ENCODE measurements at regions not wholly inside any gene's neighbourhood (a gene's known extent, or its start where the extent isn't known, plus 50 kb on each side); places are given as distances from the start of the nearest gene placed in this dataset.

- no peak for DNase-seq
- no peak overlapping the region for H2BK20ac ChIP-seq (ENCODE audit: low read depth, low read length, poor library complexity, severe bottlenecking)
- Mint-ChIP-seq H3K27ac (no peak overlapping the region; a peak in 1 of 7 replicates), H3K36me3 (ENCODE audit: insufficient read depth in 1 of 3, low read depth in 3 of 3) (peaks cover 0 to 16% (median 10%) of the 10 kb centered on the region in 3 experiments; a peak in 5 of 7 replicates), H3K4me3 (no peak overlapping the region; a peak in 1 of 5 replicates), H3K9me3 (peaks cover 9 to 11% of the 10 kb centered on the region in 2 experiments), H3K4me1 (peaks cover 10 to 12% of the 10 kb centered on the region in 2 experiments), H3K27me3 (ENCODE audit: low read depth) (peaks cover 2% of the 10 kb centered on the region; the same call in 1 of the 2 replicates)
- no peak overlapping the region for H2AFZ ChIP-seq (ENCODE audit: low read length)
- H3K56ac ChIP-seq (ENCODE audit: insufficient read length, low read depth, low read length), result no peak overlapping the region
- H3K23me2 ChIP-seq (ENCODE audit: insufficient read length, low read depth, low read length, poor library complexity, severe bottlenecking), result no peaks in the 10 kb centered on the region
- H3K9me3 ChIP-seq (ENCODE audit: control insufficient read depth, low read depth, low read length), result no peaks in the 10 kb centered on the region
- H3K27ac ChIP-seq (ENCODE audit: insufficient read length, low read depth, low read length), result no peak overlapping the region
- no peaks in the 10 kb centered on the region for H3K4me1 ChIP-seq (ENCODE audit: insufficient read depth, low read length)
- no peak overlapping the region for H4K91ac ChIP-seq (ENCODE audit: insufficient read length, low read depth, low read length)
- H4K8ac ChIP-seq (replicated peaks; ENCODE audit: insufficient read length, low read depth, low read length), result no peak overlapping the region
- no peaks in the 10 kb centered on the region for H3K79me2 ChIP-seq (ENCODE audit: insufficient read depth, low read length)
- H2BK12ac ChIP-seq (ENCODE audit: insufficient read length, low read depth, low read length), result no peak overlapping the region
- H3K9ac ChIP-seq (ENCODE audit: extremely low read depth, insufficient read length, low read length), result no peak overlapping the region
- no peak overlapping the region for H3K4me2 ChIP-seq (ENCODE audit: insufficient read depth, insufficient read length, low read length)
- no peak for TF ChIP-seq CTCF (conservative IDR thresholded peaks at IDR 0.05)
- no peak overlapping the region for H3K18ac ChIP-seq (ENCODE audit: insufficient read length, low read depth, low read length)
- no peak overlapping the region for H2BK120ac ChIP-seq (ENCODE audit: low read depth, low read length, poor library complexity, severe bottlenecking)
- no peak overlapping the region for H2BK5ac ChIP-seq (ENCODE audit: insufficient read length, low read length)
- no peak overlapping the region for H3K4ac ChIP-seq (ENCODE audit: low read depth, low read length)
- no peak overlapping the region for H3K23ac ChIP-seq (ENCODE audit: insufficient read length, low read depth, low read length)
- no peaks in the 10 kb centered on the region for H3K27me3 ChIP-seq (ENCODE audit: insufficient read depth, low read length)
- no peaks in the 10 kb centered on the region for H4K20me1 ChIP-seq (ENCODE audit: control insufficient read depth, insufficient read depth, insufficient read length)
- no peak overlapping the region for H2AK5ac ChIP-seq (ENCODE audit: insufficient read length, low read length)
- no peak overlapping the region for H2BK15ac ChIP-seq (ENCODE audit: low read depth, low read length)
- no peaks in the 10 kb centered on the region for H3K79me1 ChIP-seq (ENCODE audit: insufficient read depth, low read depth, low read length, poor library complexity, severe bottlenecking)
- H3K14ac ChIP-seq (ENCODE audit: insufficient read depth, low read length), result no peak overlapping the region
- H4K5ac ChIP-seq (ENCODE audit: insufficient read length, low read depth, low read length), result no peak overlapping the region
- no peak overlapping the region for H3T11ph ChIP-seq (ENCODE audit: low read length)
- WGBS (ENCODE audit: extremely low coverage, insufficient read length, low lambda C conversion rate), result no CpG with 5 or more reads among the region's 3 CpGs
These were observed 219.3 kb upstream of the SH3BP4 start for GRCh38 chr2:234732404-234733092.
